Renal cortex interstitium (tissue), 11 donors: ENCODE measurements at regions not wholly inside any gene's neighbourhood (a gene's known extent, or its start where the extent isn't known, plus 50 kb on each side); places are given as distances from the start of the nearest gene placed in this dataset.

ENCODE experiments used
- DNase-seq, 11 donors: peaks; one replicate each; pipeline ENCODE4 v3.0.0-alpha.2; 2013; ENCODE audit warnings: low read depth in 9 of 11, low spot score in 4 of 11; ENCODE audit errors: extremely low read depth in 1 of 11

GRCh38 chr14:80146941-80147340 is 64.4 kb downstream of the DIO2 start:
- no peak for DNase-seq

GRCh38 chr14:80136358-80136757 is 74.9 kb downstream of the DIO2 start:
- no peak for DNase-seq

GRCh38 chr14:80135305-80136088 is 75.8 kb downstream of the DIO2 start:
- DNase-seq: no peak

- no peak for DNase-seq
Measured at GRCh38 chr14:80134321-80134720, 77.0 kb downstream of the DIO2 start.

DNA sequence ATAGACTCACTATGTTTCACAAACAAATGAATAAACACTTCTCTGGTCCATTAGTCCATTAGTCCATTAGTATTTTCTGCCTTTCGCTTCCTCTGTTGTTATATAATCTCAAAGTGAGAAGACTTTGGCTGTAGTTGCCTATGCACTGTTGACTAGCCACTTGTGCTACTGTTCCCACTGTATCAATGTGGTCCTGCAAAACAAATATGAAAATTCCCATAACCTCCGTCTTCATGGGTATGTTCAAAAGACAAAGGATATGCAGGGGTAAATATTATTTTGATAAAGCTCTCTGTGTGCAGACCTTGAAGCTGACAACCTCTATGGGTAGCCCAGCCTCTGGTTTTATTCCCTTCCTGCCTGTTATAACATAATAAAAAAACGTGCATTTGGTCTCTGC is 77.8 kb downstream of the DIO2 start:
- no peak for DNase-seq

GRCh38 chr14:80127466-80127865 is 83.8 kb downstream of the DIO2 start:
- no peak for DNase-seq

DNA sequence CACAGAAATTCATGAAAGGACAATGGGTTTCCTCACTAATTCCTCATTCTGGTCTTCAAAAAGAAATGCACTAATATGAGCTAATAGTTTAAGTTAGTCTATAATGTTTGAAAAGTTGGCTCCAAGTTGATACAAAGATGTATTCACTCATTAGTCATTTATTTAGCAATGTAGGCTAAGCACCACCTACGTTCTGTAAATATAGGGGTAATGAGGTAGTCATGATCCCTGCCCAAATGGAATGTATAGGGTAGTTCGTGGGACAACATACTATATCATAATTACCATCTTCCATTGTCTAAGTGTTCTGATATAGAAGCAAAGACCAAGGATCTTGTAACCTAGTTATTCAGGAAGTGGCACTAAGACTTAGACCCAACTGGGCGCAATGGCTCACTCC is 86.5 kb downstream of the DIO2 start:
- no peak for DNase-seq

GRCh38 chr14:80117876-80118275 is 93.4 kb downstream of the DIO2 start:
- DNase-seq: no peak

DNA sequence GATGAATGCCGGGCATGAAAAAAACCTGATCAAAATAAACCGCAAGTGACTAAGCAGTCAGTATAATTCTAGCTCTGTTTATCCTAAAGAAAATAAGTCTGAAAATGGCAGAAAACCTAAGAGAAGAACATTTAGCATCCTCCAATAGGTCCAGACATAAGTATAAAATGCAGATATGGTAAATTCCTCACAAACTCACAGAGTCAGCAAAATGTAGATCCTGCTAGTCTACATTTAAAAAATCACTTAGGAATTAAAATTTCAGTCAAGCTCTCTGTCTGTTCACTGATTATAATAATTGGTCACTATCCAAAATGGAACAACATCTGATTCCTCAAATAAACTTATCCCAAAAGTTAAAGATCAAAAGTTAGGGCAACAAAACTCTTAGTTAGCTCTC is 95.1 kb downstream of the DIO2 start:
- no peak for DNase-seq

- no peak for DNase-seq
Measured at GRCh38 chr14:80110721-80111120, 100.6 kb downstream of the DIO2 start.

DNA sequence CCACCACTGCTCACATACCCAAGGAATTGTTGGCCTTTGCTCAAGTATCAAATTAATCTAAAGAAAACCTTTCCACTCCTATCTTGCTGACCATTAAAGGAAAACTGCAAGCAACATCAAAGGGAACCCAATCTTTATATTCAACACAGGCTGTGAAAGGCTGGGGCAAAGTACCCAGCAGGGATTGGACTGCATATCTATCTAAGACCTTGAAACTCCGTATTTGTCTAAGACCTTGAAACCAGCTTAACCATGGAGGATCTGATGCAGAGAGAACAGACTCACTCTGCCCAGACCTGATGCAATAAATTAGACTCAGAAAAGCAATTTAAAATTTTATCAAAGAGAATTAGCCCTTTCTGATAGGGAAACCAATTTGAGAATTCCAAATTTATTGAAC is 102.2 kb downstream of the DIO2 start:
- DNase-seq: no peak

DNA sequence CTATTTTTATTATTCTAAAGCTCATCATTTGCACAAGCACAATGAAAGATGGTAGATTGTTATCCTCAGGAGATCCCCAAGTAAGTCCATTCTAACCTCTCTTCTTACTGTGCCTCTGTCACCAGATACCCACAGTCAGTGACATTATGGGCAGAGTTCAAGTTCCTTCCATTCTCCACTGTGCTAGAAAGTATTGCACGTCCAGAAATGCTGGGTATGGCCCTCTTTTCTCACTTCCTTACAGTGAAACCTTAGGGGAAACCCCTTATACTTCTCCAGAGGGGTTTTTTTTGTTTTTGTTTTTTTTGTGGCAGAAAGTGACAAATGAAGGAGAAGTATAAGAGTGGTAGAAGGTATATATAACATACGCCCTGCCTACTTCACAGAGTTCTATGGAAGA is 102.9 kb downstream of the DIO2 start:
- no peak for DNase-seq

- no peak for DNase-seq
Measured at GRCh38 chr14:80105488-80105994, 105.8 kb downstream of the DIO2 start.

DNA sequence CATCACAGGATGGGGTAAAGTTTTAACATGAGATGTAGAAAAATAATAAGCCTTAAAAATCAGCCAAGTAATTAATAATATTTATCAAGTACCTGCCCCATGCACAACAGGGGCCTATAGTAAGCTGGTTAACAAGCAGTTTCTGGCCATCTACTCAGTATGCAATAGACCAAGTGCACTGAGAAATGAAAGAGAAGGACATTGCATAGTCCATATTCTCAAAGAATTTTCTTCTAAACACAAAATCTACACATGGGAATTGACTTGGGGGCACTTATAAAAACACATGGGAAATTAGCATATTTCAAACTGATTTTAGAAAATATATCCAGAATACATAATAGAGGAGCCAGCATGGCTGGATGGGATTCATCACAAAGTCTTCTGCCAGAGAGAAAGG is 109.5 kb downstream of the DIO2 start:
- no peak for DNase-seq

DNA sequence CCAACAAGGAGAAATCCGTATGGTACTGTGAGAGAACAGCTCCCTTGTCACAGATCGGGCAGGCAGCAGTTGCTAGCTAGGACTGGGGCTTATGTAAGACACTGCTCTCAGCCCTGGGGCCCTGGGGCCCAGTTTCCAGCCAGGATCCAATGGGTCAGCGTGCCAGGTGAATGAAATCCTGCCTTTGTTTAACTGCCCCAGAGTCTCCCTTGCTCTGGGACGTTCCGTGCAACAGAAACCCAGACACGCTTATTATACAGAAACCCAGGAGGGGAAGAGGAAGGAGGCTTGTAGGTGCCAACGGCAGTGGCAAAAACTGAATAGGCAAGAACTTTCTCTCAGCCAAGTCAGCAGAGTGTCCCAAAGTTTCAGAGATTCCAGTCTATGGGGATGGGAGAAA is 110.6 kb downstream of the DIO2 start:
- DNase-seq: no peak

DNA sequence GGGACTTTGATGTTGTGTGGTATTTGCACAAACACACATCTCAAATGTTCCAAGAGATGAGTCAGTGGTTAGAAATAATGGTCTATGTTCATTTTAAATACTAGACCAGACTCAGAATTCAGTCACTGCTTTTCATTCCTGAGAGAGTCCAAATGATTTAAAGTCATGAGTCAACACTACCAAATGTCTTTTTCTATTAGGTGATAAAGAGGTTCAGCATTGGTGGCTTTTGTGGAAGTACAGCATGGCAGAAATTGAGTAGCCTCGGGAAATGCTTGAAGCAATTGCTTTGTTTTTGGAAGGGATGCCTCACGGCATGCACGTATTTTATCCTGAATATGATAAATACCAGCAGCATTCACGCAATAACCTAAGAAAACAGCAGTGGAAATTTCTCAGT is 115.7 kb downstream of the DIO2 start:
- no peak for DNase-seq

- DNase-seq: no peak
Measured at GRCh38 chr14:80087411-80087810, 123.9 kb downstream of the DIO2 start.

GRCh38 chr14:80084196-80084595 is 127.1 kb downstream of the DIO2 start:
- no peak for DNase-seq

DNA sequence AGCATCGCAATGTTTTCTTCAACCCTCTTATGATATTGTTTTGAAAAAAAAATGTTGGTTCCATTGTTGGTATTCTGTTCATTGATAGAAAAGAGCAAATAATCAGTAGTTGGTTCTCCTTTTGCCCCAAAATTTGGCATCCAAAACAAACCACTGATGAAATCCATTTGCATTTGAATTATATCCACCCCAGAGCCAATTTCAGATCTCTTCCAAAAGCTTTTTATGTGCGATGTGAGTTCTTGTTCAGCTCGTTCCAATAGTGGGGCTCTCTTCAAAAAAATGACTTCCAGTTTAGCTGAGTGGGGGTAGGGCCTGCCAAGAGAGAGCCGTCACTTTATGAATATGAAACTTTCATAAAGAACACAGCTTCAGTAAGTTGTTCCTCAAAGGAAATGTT is 130.7 kb downstream of the DIO2 start:
- DNase-seq: no peak

DNA sequence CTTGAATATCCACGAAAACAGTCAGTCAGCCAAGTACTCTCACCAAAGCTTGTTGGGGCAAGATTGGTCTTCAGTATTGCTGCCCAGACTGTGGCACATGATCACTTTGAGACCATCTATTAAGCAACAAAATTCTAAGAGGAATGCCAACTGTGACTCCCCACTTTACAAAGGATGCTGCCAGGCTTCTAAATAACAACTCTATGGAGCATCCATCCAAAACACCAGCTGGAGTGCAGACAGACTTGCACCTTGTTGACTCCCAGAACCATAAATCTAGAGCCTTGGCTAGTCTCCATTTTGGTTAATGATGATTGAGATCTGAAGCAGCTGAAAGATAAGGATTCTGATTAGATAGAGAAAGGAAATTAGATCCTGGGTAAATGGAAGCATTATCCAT is 132.8 kb downstream of the DIO2 start:
- DNase-seq: no peak

DNA sequence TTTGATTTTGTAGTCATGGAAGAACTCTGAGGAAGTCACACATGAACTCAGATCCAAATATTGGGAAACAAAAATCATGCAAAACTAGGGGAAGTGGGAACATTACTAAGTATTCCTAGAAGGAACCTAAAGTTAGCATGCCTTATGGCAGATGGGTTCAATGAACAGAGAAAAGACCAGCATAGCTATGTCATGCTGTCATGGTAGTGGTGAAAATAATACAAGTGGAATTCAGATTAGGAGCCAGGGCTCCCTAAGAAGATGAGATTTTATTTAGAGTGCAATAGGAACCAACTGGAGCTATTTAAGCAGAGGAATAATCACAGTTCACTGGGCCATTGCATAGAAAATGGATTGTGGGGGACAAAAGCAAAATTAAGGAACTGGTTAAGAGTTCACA is 134.0 kb downstream of the DIO2 start:
- no peak for DNase-seq
